Lower lobe of right lung (tissue), 2 donors: ENCODE measurements at regions not wholly inside any gene's neighbourhood (a gene's known extent, or its start where the extent isn't known, plus 50 kb on each side); places are given as distances from the start of the nearest gene placed in this dataset.

Source experiments
- ATAC-seq, 2 donors: fragments of 200-7000 bp; cut with Tn5 transposase; one replicate each; pipeline ENCODE4 v1.9.1; 2020 to 2022; ENCODE audit warnings: mild to moderate bottlenecking in 2 of 2, moderate library complexity in 2 of 2
- DNase-seq: peaks from one replicate; pipeline ENCODE4 v3.0.0-alpha.2; 2020
- H3K27ac ChIP-seq: fragments of 200-600 bp; one replicate; pipeline ENCODE4 v1.8.0; 2022
- H3K27me3 ChIP-seq: fragments of 200-600 bp; one replicate; pipeline ENCODE4 v1.8.0; 2022; ENCODE audit warnings: low read depth
- H3K36me3 ChIP-seq: fragments of 200-600 bp; one replicate; pipeline ENCODE4 v1.8.0; 2022; ENCODE audit warnings: mild to moderate bottlenecking
- H3K4me1 ChIP-seq: fragments of 200-600 bp; one replicate; pipeline ENCODE4 v1.8.0; 2022
- H3K4me3 ChIP-seq: fragments of 200-600 bp; one replicate; pipeline ENCODE4 v1.8.0; 2022; ENCODE audit warnings: mild to moderate bottlenecking
- H3K9me3 ChIP-seq: fragments of 200-600 bp; one replicate; pipeline ENCODE4 v1.8.0; 2022
- CTCF ChIP-seq: fragments of 200-600 bp; IDR thresholded peaks from one replicate; pipeline ENCODE4 v1.8.0; 2022; ENCODE audit warnings: antibody characterized with exemption, mild to moderate bottlenecking
- intact Hi-C: fragments of 100-400 bp; cut with DNase I; formaldehyde crosslinking; loops from one replicate; pipeline ENCODE4 v1.11.0; 2022
- donor health status: DM: no; HTN: yes; CAD: no; lungs with severe emphysema.

DNA sequence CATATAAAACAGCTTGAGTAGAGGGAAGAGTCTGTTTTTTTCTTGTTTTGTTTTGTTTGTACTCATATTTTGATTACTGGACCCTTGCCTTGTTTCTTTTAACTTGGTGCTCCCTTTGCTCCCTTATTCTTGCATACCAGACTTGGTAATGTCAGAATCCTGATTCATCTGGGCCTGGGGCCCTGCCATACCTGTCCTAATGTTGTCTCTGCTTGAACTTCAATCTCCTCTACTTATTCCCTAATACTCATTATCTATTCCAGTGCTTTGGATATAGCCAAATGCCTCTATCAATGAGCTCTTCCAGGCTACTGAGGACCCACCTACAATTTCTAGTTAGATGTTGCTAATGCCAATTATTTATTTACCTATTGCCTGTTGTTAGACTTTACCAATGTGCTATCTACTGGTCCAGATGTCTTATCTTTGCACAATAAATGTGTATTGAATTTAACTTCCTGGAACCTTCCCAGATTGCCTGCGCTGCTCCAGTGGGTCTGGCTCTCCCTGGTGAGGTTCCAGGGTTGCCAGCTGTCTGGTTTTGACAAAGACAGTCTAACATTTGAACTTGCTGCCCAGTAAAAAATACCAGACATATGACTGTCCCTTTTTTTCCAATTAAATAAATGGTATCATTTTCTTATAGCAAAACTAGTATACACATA, 64.4 kb upstream of the ACSL4 start:
- no peaks in the 10 kb centered on the region for H3K27me3 ChIP-seq
- DNase-seq (no peak), ATAC-seq (no peak)
- H3K4me3 ChIP-seq = no peak overlapping the region
- no peak for TF ChIP-seq CTCF
- no peaks in the 10 kb centered on the region for H3K9me3 ChIP-seq
- no peaks in the 10 kb centered on the region for H3K4me1 ChIP-seq
- H3K27ac ChIP-seq = no peak overlapping the region
- intact Hi-C loops = no loop called here
- H3K36me3 ChIP-seq = no peaks in the 10 kb centered on the region

DNA sequence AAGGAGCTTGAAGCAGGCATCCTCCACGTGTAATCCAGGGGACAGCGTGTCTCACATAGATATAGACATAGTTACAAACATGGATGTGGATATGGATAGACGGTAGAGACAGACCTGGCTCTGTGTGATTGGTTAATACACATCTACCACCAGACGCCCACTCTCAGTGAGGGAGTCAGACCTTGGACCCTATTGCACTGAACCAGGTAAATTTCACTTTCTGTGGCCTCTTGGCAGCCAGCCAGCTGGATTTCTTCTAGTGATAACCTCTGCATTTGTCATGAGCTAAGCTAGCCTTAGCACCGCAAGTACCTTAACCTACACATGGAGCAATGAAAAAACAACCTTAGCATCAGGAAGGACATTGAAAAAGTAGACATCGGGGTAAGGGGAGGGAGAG, 79.2 kb upstream of the ACSL4 start:
- no peaks in the 10 kb centered on the region for H3K27me3 ChIP-seq
- H3K9me3 ChIP-seq = no peaks in the 10 kb centered on the region
- H3K36me3 ChIP-seq = no peaks in the 10 kb centered on the region
- H3K27ac ChIP-seq = no peak overlapping the region
- no peak overlapping the region for H3K4me3 ChIP-seq
- intact Hi-C loops = no loop called here
- DNase-seq (no peak), ATAC-seq (no peak)
- no peak for TF ChIP-seq CTCF
- H3K4me1 ChIP-seq = no peaks in the 10 kb centered on the region

GRCh38 chrX:109813236-109813635, 80.2 kb upstream of the ACSL4 start:
- DNase-seq (no peak), ATAC-seq (no peak)
- Histone ChIP-seq H3K27ac (no peak overlapping the region), H3K27me3 (no peaks in the 10 kb centered on the region), H3K9me3 (no peaks in the 10 kb centered on the region), H3K4me3 (no peak overlapping the region), H3K36me3 (no peaks in the 10 kb centered on the region), H3K4me1 (no peaks in the 10 kb centered on the region)
- intact Hi-C loops = no loop called here
- no peak for TF ChIP-seq CTCF

DNA sequence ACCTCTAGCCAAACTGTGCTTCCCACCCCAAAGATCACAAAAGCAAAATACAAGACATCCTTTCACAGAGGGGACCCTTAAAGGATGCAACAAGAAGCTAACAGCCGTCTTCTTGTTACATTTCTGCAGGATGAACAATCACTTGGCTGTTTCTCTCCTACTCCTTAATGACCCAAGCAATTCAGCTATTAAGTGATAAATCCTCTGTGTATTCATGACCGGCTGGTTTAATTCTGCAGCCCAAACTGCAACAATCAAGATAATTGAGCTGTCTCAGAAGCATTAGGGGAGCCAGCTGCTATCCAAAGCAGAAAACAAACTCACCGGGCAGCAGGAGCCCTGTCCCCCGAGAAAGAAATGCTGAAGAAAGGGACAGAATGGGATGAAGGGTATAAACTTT, 85.9 kb upstream of the ACSL4 start:
- Histone ChIP-seq H3K4me1 (no peaks in the 10 kb centered on the region), H3K27me3 (no peaks in the 10 kb centered on the region), H3K4me3 (no peak overlapping the region), H3K27ac (no peak overlapping the region), H3K9me3 (no peaks in the 10 kb centered on the region), H3K36me3 (no peaks in the 10 kb centered on the region)
- ATAC-seq (no peak), DNase-seq (no peak)
- no peak for TF ChIP-seq CTCF
- intact Hi-C loops = no loop called here

DNA sequence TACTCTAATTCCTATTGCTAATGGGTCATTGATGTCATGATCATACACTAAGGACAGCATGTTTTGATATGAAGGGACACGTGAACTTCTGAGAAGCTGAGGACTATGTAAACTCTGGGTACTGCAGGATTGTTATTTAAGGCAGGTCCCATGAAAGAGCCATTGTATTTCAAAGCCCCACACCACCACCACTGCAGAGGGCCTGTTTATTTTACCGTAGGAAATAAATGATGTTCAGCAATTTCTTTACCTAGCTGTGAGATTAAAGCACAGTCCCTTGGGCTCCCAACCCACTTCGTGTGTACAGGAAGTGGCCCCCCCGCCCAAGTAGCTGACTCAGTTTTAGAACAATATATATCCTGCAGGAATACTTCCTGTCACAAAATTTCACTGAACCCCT, 89.8 kb upstream of the ACSL4 start:
- no peak overlapping the region for H3K27ac ChIP-seq

More for the DNA sequence above, 89.8 kb upstream of the ACSL4 start:
- no peaks in the 10 kb centered on the region for H3K36me3 ChIP-seq
- H3K27me3 ChIP-seq = no peaks in the 10 kb centered on the region
- DNase-seq (no peak), ATAC-seq (no peak)
- no peak overlapping the region for H3K4me3 ChIP-seq
- intact Hi-C loops = no loop called here
- no peaks in the 10 kb centered on the region for H3K4me1 ChIP-seq
- no peaks in the 10 kb centered on the region for H3K9me3 ChIP-seq
- no peak for TF ChIP-seq CTCF
